NCI-H2029 treated with DMSO at 0.1 percent for 48 hours (cell line): ENCODE measurements at regions not wholly inside any gene's neighbourhood (a gene's known extent, or its start where the extent isn't known, plus 50 kb on each side); places are given as distances from the start of the nearest gene placed in this dataset.
"Not testable (repeated sequence)": the region's sequence is repeated elsewhere in the genome, so short reads cannot be mapped to it uniquely, and the experiment has no call there.

Source experiments
- DNase-seq: peaks from one replicate; lab custom pipeline; 2025; lab: John Stamatoyannopoulos, UW

GRCh38 chr5:39650008-39650762 is 225.4 kb upstream of the DAB2 start:
- DNase-seq, result no peak

GRCh38 chr5:39648848-39649227 is 224.1 kb upstream of the DAB2 start:
- no peak for DNase-seq

GRCh38 chr5:39648085-39648847 is 223.5 kb upstream of the DAB2 start:
- DNase-seq, result no peak

DNA sequence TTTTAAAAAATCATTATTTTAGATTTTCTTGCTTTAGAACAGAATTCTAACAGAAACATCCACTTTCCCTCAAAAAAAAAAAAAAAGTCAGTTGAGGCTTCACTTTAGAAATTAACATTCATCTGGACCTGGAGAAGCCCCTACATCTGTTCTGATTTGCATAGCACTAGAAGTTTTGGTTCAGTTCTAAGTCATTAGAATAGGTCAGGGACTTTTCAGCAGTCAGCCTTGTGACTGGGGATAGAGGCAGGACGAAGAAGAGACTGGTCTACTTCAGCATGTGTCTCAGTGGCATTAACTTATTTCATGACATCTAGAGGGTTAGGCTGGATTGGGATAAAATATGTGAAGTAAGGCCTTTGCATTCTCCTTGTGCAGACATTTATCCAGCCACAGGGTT is 215.8 kb upstream of the DAB2 start:
- no peak for DNase-seq

- DNase-seq, result no peak
Measured at GRCh38 chr5:39639618-39640089, 214.9 kb upstream of the DAB2 start.

GRCh38 chr5:39638813-39639212 is 214.0 kb upstream of the DAB2 start:
- DNase-seq, result no peak

- DNase-seq, result no peak
Measured at GRCh38 chr5:39633057-39633456, 208.3 kb upstream of the DAB2 start.

GRCh38 chr5:39631958-39632357 is 207.2 kb upstream of the DAB2 start:
- DNase-seq, result no peak

DNA sequence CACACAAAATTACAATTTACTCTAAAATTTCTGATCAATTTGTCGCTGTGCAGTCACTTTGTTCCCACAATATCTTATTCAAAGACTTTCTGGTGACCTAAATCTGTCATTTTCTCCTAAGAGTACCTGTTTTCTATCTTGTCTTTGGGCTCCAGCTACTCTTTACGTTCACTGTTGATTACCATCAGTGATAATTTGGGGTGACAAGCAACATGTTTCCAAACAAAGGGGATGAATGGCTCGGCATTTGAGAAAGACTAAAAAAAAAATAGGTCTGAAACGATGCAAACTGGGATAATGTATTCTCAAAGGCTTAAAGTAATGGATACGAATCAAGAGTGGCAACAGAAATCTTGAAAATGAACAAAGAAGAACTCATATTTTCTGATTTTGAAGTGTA is 205.2 kb upstream of the DAB2 start:
- DNase-seq, result no peak

DNA sequence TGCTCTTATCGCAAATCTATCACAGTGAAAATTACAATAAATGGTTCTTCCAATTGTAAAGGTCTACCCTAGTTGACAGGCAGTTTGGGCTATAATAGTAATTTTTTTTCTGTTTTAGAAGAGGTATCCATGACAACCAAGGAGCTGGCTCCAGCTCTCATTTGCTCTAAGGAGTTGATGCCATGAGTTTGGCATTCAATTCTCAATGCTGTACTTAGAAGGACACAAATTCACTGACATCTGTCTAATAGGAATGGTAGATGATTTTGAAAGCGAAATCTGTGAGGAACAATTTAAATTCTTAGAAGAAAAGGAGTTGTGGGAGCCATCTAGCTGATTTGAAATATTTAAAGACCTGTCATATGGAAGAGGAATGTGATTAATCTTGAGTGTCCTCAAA is 203.6 kb upstream of the DAB2 start:
- DNase-seq, result no peak

GRCh38 chr5:39624890-39625289 is 200.1 kb upstream of the DAB2 start:
- no peak for DNase-seq

DNA sequence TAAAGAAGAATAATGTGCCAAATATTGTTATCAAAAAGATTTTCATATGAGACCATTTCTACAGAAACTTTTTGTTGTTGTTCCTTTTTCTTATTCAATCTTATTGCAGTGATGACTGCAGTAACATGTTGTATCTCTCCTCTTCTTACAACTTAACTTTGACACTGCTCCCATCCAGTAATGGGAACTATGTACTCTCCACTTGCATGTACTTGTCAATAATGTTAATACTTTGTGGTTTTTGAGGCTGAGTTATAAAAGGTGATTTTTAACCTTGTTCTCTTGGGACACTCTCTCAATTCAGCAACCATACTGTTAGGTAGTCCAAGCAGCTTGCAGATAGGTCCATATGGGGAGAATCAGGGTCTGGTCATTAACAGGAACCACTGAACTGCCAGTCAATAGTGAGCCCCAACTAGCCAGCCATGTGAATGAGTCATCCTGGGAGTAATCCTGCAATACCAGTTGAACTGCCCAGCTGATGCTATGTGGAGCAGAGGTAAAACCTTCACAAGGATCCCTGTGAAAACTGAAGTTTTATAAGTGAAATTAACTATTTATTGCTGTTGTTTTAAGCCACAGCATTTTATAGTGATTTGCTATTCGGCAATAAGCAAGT is 199.6 kb upstream of the DAB2 start:
- DNase-seq, result no peak

DNA sequence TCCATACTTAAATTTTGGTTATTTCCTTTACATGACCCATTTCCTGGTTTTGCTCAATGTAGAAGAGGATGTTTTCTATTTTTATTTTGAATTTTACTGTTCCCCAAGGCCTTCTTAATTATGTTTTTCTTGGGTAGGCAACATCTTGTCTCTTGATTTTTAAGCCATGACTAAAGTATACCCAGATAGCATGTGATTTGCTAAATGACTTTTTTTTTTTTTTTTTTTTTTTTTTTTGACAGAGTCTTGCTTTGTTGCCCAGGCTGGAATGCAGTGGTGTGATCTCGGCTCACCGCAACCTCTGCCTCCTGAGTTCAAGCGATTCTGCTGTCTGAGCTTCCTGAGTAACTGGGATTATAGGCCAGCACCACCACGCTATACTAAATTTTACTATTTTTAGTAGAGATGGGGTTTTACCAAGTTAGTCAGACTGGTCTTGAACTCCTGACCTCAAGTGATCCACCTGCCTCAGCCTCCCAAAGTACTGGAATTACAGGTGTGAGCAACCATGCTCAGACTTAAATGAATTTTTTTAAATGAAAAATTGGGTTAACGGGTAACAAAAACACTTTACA is 198.6 kb upstream of the DAB2 start:
- DNase-seq, result no peak

- DNase-seq, result no peak
Measured at GRCh38 chr5:39622281-39622680, 197.5 kb upstream of the DAB2 start.

DNA sequence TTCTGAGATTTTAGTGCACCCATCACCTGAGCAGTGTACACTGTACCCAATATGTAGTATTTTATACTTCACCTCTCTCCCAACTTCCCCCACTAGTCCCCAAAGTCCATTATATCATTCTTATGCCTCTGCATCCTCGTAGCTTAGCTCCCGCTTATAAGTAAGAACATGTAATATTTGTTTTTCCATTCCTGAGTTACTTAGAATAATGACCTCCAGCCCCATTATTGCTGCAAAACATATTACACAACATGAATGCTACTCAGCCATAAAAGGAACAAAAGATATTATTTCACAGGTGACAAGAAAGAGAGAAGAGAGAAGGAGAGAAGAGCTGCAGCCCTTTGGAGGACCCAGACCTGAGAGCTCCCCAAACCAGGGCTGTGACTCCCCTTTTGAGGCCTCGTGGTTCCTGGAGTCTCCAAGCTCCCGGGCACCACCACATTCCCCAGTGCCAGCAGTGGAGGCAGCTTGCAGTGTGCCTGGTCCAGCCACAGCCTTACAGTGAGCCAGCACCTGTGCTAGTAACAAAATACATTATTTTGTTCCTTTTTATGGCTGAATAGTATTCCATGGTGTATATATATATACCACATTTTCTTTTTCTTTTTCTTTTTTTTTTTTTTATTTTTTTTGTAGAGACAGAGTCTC is 194.5 kb upstream of the DAB2 start:
- DNase-seq, result no peak

DNA sequence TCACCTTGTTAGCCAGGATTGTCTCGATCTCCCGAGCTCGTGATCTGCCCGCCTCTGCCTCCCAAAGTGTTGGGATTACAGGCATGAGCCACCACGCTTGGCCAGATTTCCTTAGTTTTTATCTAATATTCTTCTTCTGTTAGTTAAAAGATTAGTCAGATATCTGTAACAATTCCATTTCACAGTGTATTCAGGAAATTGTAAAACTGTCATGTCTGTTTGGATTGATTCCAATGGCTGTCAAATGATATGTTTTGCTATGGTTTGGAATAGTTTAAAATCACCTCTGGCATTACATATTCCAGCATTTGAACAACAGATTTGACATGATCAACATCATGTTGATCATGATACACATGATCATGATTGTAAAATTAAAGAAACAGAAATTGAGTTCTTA is 193.6 kb upstream of the DAB2 start:
- DNase-seq, result no peak

GRCh38 chr5:39616131-39616530 is 191.4 kb upstream of the DAB2 start:
- no peak for DNase-seq

DNA sequence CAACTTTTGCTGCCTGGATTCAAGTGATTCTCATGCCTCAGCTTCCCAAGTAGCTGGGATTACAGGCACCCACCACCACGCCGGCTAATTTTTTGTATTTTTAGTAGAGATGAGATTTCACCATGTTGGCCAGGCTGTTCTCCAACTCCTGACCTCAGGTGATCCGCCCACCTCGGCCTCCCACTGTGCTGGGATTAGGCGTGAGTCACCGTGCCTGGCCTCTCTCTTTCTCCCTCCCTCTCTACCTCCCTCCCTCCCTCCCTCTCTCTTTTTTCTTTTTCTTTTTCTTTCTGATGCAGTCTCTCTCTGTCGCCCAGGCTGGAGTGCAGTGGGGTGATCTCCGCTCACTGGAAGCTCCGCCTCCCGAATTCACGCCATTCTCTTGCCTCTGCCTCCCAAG is 186.3 kb upstream of the DAB2 start:
- not testable (repeated sequence) for DNase-seq

DNA sequence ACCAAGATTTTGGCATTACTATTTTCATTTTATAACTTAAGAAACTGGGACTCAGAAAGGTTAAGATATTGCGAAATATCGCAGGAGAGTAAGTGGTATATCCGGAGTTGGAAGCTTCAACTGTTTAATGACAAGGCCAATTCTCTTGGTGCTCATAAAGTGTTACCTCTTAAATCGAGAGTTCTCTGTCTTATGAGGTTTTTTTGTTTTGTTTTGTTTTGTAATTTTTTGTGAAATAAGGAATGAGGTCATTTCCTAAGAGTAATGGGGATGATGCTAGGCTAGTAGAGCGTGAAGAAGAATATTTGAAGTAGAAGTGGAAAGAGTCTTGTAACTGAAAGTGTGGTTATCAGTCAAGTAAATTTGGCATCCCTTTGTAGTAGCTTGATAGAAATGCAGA is 183.2 kb upstream of the DAB2 start:
- DNase-seq, result no peak

DNA sequence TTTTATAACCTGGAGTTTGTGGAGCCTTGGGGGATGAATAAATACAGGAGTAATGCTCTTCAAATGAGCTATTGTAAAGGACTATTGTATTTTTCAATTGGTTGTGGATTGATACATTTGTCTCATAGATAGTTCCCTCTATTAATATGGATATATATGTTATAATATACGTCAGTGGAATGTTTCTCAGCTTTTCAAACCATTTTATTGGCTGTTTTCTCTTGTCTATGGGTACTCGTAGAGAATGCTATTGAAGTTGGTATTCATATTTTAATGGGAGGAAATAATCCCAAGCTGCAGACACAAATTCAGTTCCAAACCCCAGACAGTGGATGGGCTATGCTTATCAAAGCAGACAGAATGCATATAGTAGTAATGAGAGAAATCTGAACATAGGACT is 181.8 kb upstream of the DAB2 start:
- no peak for DNase-seq

GRCh38 chr5:39605588-39606575 is 181.1 kb upstream of the DAB2 start:
- no peak for DNase-seq
